Spleen (tissue), 11 donors: ENCODE measurements at regions not wholly inside any gene's neighbourhood (a gene's known extent, or its start where the extent isn't known, plus 50 kb on each side); places are given as distances from the start of the nearest gene placed in this dataset.

Experiments used
- DNase-seq: peaks from one replicate; pipeline ENCODE4 v3.0.0-alpha.2; 2020
- H3K27ac ChIP-seq, 8 donors: fragments of 200-600 bp; sonication (generic) in 7 of 8; 1 replicate in 4 of 8; 2 replicates in 4 of 8; pipeline versions ENCODE4 v1.5.0 to v1.8.0; 2016 to 2021; ENCODE audit warnings: inconsistent platforms in 4 of 8, mild to moderate bottlenecking in 4 of 8, moderate library complexity in 1 of 8
- H3K27me3 ChIP-seq, 7 donors: fragments of 200-600 bp; sonication (generic) in 6 of 7; replicated peaks in 1 of 7; 1 replicate in 4 of 7; 2 replicates in 3 of 7; pipeline versions ENCODE4 v1.5.0 to v1.8.0; 2016 to 2021; ENCODE audit warnings: inconsistent platforms in 3 of 7, mild to moderate bottlenecking in 1 of 7
- H3K36me3 ChIP-seq, 6 donors: fragments of 200-600 bp; sonication (generic) in 5 of 6; 1 replicate in 4 of 6; 2 replicates in 2 of 6; pipeline versions ENCODE4 v1.5.0 to v1.8.0; 2016 to 2021; ENCODE audit warnings: inconsistent platforms in 2 of 6
- H3K4me1 ChIP-seq, 6 donors: fragments of 200-600 bp; sonication (generic) in 5 of 6; 1 replicate in 3 of 6; 2 replicates in 3 of 6; pipeline versions ENCODE4 v1.5.0 to v1.8.0; 2016 to 2021; ENCODE audit warnings: inconsistent platforms in 3 of 6
- H3K4me3 ChIP-seq, 8 donors: fragments of 200-600 bp; sonication (generic) in 7 of 8; 1 replicate in 4 of 8; 2 replicates in 4 of 8; pipeline versions ENCODE4 v1.5.0 to v1.8.0; 2016 to 2021; ENCODE audit warnings: inconsistent platforms in 4 of 8, mild to moderate bottlenecking in 4 of 8, moderate library complexity in 2 of 8
- H3K9me3 ChIP-seq, 8 donors: fragments of 200-600 bp; sonication (generic) in 7 of 8; 1 replicate in 4 of 8; 2 replicates in 4 of 8; pipeline versions ENCODE4 v1.5.0 to v1.8.0; 2016 to 2021; ENCODE audit warnings: inconsistent platforms in 4 of 8
- POLR2A ChIP-seq, 3 donors: fragments of 450-650 bp; IDR thresholded peaks; one replicate each; pipeline ENCODE4 v1.5.1; 2017; ENCODE audit warnings: antibody characterized with exemption in 3 of 3, mild to moderate bottlenecking in 1 of 3
- POLR2AphosphoS5 ChIP-seq, 3 donors: sonication (generic); formaldehyde crosslinking; IDR thresholded peaks; one replicate each; pipeline ENCODE4 v1.5.1; 2017; ENCODE audit warnings: antibody characterized with exemption in 3 of 3
- WGBS, 5 donors: extraction: QIAGEN DNeasy Blood & Tissue Kit in 3 of 5; methylation state at CpG; one replicate each; pipeline versions ENCODE4 v1.1.5 to v1.1.7; 2013 to 2018; 5-methylcytosine and 5-hydroxymethylcytosine counted together
- intact Hi-C: fragments of 100-400 bp; cut with DNase I; formaldehyde crosslinking; loops from one replicate; pipeline ENCODE4 v1.15.0; 2023; ENCODE audit warnings: low total_unique reads
- TF ChIP-seq, protein P1 (sequence below), 11 experiments: fragments of 200-600 bp in 7 of 11; fragments of 450-650 bp in 4 of 11; sonication (generic) in 4 of 11; IDR thresholded peaks in 8 of 11; conservative IDR thresholded peaks in 3 of 11; 1 replicate in 7 of 11; 2 replicates in 4 of 11; pipeline versions ENCODE4 v1.4.0 to v1.8.0; 2016 to 2021; ENCODE audit warnings: antibody characterized with exemption in 11 of 11, inconsistent platforms in 4 of 11, mild to moderate bottlenecking in 1 of 11
- donor health status: healthy with polysubstance abuse.
- donor health status: DM: no; HTN: no; CAD: no; lungs with moderate emphysema.
- donor health status: DM: no; HTN: no; CAD: no.
- donor health status: Bipolar disorder and iron deficiency.
- donor health status: healthy.
- donor health status: DM: no; HTN: no; CAD: no.
- donor health status: DM: yes; HTN: yes; CAD: no.

DNA sequence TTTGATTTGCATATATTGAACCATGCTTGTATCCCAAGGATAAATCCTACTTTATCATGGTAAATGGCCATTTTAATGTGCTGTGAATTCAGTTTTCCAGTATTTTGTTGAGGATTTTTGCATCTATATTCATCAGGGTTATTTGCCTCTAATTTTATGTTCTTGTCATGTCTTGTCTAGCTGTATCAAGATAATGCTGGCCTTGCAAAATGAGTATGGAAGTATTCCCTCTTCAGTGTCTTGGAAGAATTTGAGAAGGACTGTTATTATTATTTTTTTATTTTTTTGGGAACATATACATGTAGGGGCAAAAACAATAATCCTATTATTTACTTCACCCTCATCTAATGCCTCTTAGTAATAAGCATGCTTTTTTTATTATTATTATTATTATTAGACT lies 398.0 kb upstream of the KCNH7 start:
- no peak for DNase-seq
- no peak for TF ChIP-seq POLR2A (IDR thresholded peaks at IDR 0.05)
- TF ChIP-seq, protein P1, sequence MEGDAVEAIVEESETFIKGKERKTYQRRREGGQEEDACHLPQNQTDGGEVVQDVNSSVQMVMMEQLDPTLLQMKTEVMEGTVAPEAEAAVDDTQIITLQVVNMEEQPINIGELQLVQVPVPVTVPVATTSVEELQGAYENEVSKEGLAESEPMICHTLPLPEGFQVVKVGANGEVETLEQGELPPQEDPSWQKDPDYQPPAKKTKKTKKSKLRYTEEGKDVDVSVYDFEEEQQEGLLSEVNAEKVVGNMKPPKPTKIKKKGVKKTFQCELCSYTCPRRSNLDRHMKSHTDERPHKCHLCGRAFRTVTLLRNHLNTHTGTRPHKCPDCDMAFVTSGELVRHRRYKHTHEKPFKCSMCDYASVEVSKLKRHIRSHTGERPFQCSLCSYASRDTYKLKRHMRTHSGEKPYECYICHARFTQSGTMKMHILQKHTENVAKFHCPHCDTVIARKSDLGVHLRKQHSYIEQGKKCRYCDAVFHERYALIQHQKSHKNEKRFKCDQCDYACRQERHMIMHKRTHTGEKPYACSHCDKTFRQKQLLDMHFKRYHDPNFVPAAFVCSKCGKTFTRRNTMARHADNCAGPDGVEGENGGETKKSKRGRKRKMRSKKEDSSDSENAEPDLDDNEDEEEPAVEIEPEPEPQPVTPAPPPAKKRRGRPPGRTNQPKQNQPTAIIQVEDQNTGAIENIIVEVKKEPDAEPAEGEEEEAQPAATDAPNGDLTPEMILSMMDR (IDR thresholded peaks at IDR 0.05 in 8 of 11, conservative IDR thresholded peaks at IDR 0.05 in 3 of 11) = no peak
- TF ChIP-seq POLR2AphosphoS5 (IDR thresholded peaks at IDR 0.05) = no peak

DNA sequence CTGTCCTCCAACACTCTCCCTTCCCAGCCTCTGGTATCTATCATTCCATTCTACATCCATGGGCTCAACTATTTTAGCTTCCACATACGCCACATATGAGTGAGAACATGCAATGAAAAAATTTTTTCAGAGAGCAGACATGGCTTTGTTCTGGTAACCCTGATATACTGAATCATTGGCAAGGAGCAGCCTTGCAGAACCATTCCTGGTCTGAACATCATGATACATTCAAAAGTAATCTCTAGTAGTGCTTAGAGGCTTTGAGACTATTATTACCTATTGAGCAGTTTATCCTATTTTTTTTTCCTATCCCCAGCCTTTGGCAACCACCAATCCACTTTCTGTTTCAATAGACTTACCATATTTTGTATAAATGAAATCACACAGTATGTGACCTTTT lies 393.1 kb upstream of the KCNH7 start:
- TF ChIP-seq POLR2AphosphoS5 (IDR thresholded peaks at IDR 0.05) (no peak), POLR2A (IDR thresholded peaks at IDR 0.05) (no peak)
- TF ChIP-seq, protein P1 (IDR thresholded peaks at IDR 0.05 in 8 of 11, conservative IDR thresholded peaks at IDR 0.05 in 3 of 11) = no peak
- Histone ChIP-seq H3K4me1 (no peaks in the 10 kb centered on the region), H3K9me3 (peaks cover 0 to 7% (median 0%) of the 10 kb centered on the region in 8 donors), H3K36me3 (no peaks in the 10 kb centered on the region), H3K27me3 (no peaks in the 10 kb centered on the region), H3K4me3 (no peak overlapping the region), H3K27ac (no peak overlapping the region)
- no peak for DNase-seq
- whole genome bisulfite sequencing, 5 donors = 76 to 88% (median 82%) methylated on average over 1 of the region's 1 CpG
- intact Hi-C loops = no loop called here

More for the DNA sequence above, 398.0 kb upstream of the KCNH7 start:
- H3K4me1 ChIP-seq = no peaks in the 10 kb centered on the region
- H3K4me3 ChIP-seq = no peak overlapping the region
- H3K27me3 ChIP-seq = no peaks in the 10 kb centered on the region
- H3K9me3 ChIP-seq = peaks cover 3 to 54% (median 34%) of the 10 kb centered on the region in 8 donors
- no peak overlapping the region for H3K27ac ChIP-seq
- intact Hi-C loops = no loop called here
- no peaks in the 10 kb centered on the region for H3K36me3 ChIP-seq

DNA sequence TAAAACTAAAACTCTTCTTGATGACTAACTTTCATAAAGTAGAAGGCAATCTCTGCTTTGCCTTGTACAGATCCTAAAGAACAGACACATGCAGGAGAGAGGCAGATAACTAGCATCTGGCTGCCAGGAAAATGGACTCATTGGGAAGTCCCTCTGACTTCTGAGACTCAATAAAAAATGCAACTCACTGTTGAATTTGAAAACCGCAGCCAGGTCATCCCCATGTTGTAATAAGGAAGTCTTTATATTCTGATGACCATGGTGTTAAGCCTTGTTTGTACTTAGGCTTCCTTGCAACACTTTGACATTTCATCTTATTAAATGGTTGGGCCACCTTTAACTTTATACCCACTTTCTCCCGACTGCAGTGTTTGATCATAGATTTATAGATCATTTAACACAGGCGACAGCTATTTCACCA lies 375.1 kb upstream of the KCNH7 start:
- H3K9me3 ChIP-seq = peaks cover 0 to 5% (median 0%) of the 10 kb centered on the region in 8 donors
- no peaks in the 10 kb centered on the region for H3K27me3 ChIP-seq
- H3K4me3 ChIP-seq = no peak overlapping the region
- 73 to 89% (median 81%) methylated on average over 3 of the region's 3 CpGs for WGBS, 5 donors
- TF ChIP-seq POLR2A (IDR thresholded peaks at IDR 0.05) (no peak), POLR2AphosphoS5 (IDR thresholded peaks at IDR 0.05) (no peak)
- TF ChIP-seq, protein P1 (IDR thresholded peaks at IDR 0.05 in 8 of 11, conservative IDR thresholded peaks at IDR 0.05 in 3 of 11) = no peak
- intact Hi-C loops = no loop called here
- H3K27ac ChIP-seq = no peak overlapping the region
- no peaks in the 10 kb centered on the region for H3K36me3 ChIP-seq
- DNase-seq = no peak
- no peaks in the 10 kb centered on the region for H3K4me1 ChIP-seq

DNA sequence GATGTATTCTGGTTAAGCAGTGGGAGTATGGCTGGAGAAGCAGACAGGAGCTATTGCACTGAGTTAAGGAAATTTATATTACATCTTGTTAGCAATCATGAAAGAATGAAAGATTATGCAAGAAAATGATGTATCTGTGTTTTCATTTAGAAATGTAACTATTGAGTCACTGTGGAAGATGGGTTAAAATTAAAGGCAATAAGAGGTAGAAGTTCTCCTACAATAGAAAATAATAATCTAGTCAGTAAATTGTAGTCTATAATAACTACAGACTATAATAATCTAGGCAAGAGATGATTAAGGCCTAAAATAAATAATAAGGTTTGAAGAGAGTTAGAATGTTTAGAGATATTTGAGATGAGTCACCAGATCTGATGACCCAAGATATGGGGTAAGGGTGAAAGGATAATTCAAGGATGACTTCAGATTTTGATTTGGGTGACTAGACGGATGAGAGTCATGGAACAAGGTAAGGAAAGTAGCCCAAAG lies 371.9 kb upstream of the KCNH7 start:
- H3K4me3 ChIP-seq = no peak overlapping the region
- H3K4me1 ChIP-seq = no peaks in the 10 kb centered on the region
- no peaks in the 10 kb centered on the region for H3K9me3 ChIP-seq
- intact Hi-C loops = no loop called here
- no peak for TF ChIP-seq POLR2A (IDR thresholded peaks at IDR 0.05)
- TF ChIP-seq, protein P1 (IDR thresholded peaks at IDR 0.05 in 8 of 11, conservative IDR thresholded peaks at IDR 0.05 in 3 of 11) = no peak
- no peak for TF ChIP-seq POLR2AphosphoS5 (IDR thresholded peaks at IDR 0.05)
- DNase-seq = no peak
- 79 to 91% (median 88%) methylated on average over 1 of the region's 1 CpG for WGBS, 5 donors
- no peaks in the 10 kb centered on the region for H3K27me3 ChIP-seq
- no peaks in the 10 kb centered on the region for H3K36me3 ChIP-seq
- H3K27ac ChIP-seq = no peak overlapping the region
